Motor neuron (in vitro differentiated cells): ENCODE measurements at regions not wholly inside any gene's neighbourhood (a gene's known extent, or its start where the extent isn't known, plus 50 kb on each side); places are given as distances from the start of the nearest gene placed in this dataset.
"Not testable (repeated sequence)": the region's sequence is repeated elsewhere in the genome, so short reads cannot be mapped to it uniquely, and the experiment has no call there.

ENCODE experiments used
- ATAC-seq, 8 experiments: fragments of 200-7000 bp; cut with Tn5 transposase; replicated peaks in 6 of 8; 2 replicates each; pipeline ENCODE4 v1.8.0; 2021; ENCODE audit warnings: mild to moderate bottlenecking in 8 of 8, moderate library complexity in 8 of 8
- H3K27ac ChIP-seq, 2 donors: fragments of 250-450 bp; sonication (Bioruptor Pico); 2 replicates each; pipeline ENCODE4 v1.9.0; 2021; ENCODE audit warnings: antibody characterized with exemption in 2 of 2, mild to moderate bottlenecking in 2 of 2, moderate library complexity in 1 of 2
- H3K4me1 ChIP-seq, 2 donors: fragments of 250-450 bp; sonication (Bioruptor Pico); replicated peaks in 1 of 2; 2 replicates each; pipeline ENCODE4 v1.6.1; 2021; ENCODE audit warnings: antibody characterized with exemption in 2 of 2, mild to moderate bottlenecking in 2 of 2, moderate library complexity in 1 of 2
- H3K4me3 ChIP-seq, 5 donors: fragments of 250-450 bp; sonication (Bioruptor Pico); 2 replicates each; pipeline ENCODE4 v1.9.0; 2021; ENCODE audit warnings: antibody characterized with exemption in 5 of 5, mild to moderate bottlenecking in 5 of 5, moderate library complexity in 4 of 5
- WGBS, 10 experiments: fragments of 450-650 bp; shearing (Covaris generic); methylation state at CpG; one replicate each; pipeline ENCODE4 v1.0.0; 2022; 5-methylcytosine and 5-hydroxymethylcytosine counted together
- in situ Hi-C, 9 experiments: fragments of 400-800 bp; cut with MboI; loops; one replicate each; pipeline ENCODE4 v1.15.0; 2021; ENCODE audit warnings: low sequenced_read_pairs in 9 of 9, low pct_unique_long_range_greater_than_20kb in 2 of 9; ENCODE audit not compliant: unreplicated experiment in 9 of 9

- H3K4me1 ChIP-seq, ATAC-seq, H3K4me3 ChIP-seq, H3K27ac ChIP-seq, in situ Hi-C loops: not testable (repeated sequence)
Observed at GRCh38 chr2:111417026-111417425, 296.3 kb downstream of the BCL2L11 start.

- WGBS, 10 experiments = no CpG with 5 or more reads among the region's 6 CpGs
- in situ Hi-C loops, H3K4me1 ChIP-seq, H3K4me3 ChIP-seq, H3K27ac ChIP-seq: not testable (repeated sequence)
- ATAC-seq = peak in 4 of 8 experiments; percentile 9 to 39 (median 18)
Observed at GRCh38 chr2:111418091-111418875, 297.6 kb downstream of the BCL2L11 start.

DNA sequence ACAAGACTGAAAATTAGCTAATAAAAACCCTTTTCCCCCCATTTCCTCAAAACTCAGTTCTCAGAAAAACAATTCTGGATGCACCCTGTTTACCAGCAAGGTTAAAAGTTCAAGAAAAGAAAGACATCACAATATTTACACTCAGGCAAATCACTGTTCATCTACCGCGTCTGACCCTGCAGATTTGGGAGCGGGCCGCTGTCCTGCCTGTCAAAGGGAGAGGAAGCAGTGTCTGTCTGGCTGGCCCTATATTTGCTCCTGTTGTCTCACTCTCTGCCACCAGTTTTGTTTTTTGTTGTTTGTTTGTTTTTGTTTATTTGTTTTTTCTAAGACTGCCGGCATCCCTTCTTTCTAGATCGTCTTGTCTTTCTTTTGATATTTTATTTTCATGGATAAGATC is 299.4 kb downstream of the BCL2L11 start:
- no CpG with 5 or more reads among the region's 6 CpGs for WGBS, 10 experiments
- H3K4me1 ChIP-seq, ATAC-seq, in situ Hi-C loops, H3K4me3 ChIP-seq, H3K27ac ChIP-seq: not testable (repeated sequence)

- not testable (repeated sequence) for ATAC-seq
Observed at GRCh38 chr2:111420835-111421234, 300.1 kb downstream of the BCL2L11 start.

DNA sequence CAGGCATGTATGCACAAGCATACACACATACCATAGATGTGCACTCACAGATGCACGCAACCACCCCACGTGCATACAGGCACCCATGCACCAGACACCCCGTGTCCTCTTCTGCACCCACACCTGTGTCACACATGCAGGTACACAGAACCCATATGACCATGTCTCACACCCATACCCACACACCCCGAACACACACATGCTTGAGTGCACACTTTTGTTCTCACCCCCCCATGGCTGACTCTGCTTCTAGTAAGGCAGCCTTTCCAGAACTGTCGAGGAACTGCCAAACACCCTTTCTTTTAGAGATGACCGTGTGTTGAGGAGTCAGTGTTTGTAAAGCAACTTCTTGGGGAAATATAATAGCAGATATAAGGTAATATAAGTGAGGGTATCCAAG is 301.2 kb downstream of the BCL2L11 start:
- ATAC-seq, in situ Hi-C loops, H3K4me1 ChIP-seq, H3K27ac ChIP-seq, H3K4me3 ChIP-seq: not testable (repeated sequence)
- no CpG with 5 or more reads among the region's 6 CpGs for WGBS, 10 experiments

More at GRCh38 chr2:111420835-111421234, 300.1 kb downstream of the BCL2L11 start:
- H3K27ac ChIP-seq, H3K4me3 ChIP-seq, H3K4me1 ChIP-seq, in situ Hi-C loops: not testable (repeated sequence)
- WGBS, 10 experiments = no CpG with 5 or more reads among the region's 3 CpGs

DNA sequence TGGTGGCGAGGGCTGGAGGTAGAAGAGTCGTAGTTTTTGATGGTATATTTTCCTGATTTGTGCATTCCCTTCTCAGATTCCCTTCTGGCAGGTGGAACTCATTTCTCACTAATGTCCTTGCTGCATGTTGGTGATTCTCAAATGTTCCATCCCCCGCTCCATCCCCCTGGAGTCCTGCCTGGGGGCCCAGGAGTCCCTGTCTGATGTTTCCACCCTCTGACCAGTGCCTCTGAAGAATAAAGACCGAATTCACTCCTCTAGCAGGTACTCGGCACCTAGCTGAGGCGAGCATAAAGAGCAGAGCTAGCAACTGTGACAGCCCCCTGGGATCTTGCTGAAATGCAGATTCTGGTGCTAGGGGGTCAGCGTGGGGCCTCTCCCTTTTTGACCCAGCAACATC is 301.8 kb downstream of the BCL2L11 start:
- H3K27ac ChIP-seq = not testable (repeated sequence)

DNA sequence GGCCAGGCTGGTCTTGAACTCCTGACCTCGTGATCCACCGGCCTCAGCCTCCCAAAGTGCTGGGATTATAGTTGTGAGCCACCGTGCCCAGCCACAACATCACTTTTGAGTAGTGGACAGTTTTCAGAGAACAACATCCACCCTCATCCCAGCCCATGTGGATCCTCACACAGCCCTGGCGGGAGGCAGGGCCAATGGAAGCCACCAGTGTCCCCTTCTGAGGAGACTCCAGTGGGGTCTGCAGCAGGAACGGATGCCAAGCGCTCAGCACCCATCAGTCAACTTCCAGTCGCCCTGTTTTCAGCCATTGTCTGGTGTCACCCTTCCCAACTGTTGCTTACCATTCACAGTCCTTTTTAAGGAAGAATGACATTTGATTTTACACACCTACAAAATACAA is 302.5 kb downstream of the BCL2L11 start:
- H3K4me1 ChIP-seq, in situ Hi-C loops, H3K27ac ChIP-seq, ATAC-seq, H3K4me3 ChIP-seq: not testable (repeated sequence)
- no CpG with 5 or more reads among the region's 7 CpGs for WGBS, 10 experiments

More for the DNA sequence above, 301.8 kb downstream of the BCL2L11 start:
- 87 to 100% (median 93%) methylated on average over 2 to 6 of the region's 7 CpGs; no CpG with 5 or more reads in 1 of the 10 experiments for WGBS, 10 experiments
- H3K4me3 ChIP-seq, H3K4me1 ChIP-seq, in situ Hi-C loops, ATAC-seq: not testable (repeated sequence)

- H3K4me3 ChIP-seq, in situ Hi-C loops, H3K4me1 ChIP-seq, H3K27ac ChIP-seq, ATAC-seq: not testable (repeated sequence)
- no CpG with 5 or more reads among the region's 6 CpGs for WGBS, 10 experiments
Observed at GRCh38 chr2:111424176-111424575, 303.5 kb downstream of the BCL2L11 start.

DNA sequence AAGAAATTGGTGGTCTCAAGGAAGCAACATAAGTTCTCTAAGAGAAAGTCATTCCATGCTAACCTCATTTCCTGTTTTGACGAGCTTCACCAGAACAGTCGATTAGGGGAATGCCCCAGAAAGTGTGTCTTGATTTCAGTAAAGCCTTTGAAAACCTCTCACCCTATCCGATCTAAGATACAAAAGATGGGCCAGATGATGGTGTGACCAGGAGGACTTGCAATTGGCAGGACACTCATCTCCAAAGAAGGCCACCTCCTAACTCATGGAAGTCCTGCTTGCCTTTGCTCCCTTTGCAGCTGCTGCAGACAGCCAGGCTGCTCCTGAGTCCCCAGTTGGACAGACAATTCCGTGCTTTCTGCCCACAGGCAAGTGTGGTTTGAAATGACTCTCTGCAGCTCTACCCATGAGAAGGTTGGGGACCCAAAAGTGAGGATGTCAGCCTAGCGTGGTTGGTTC is 304.2 kb downstream of the BCL2L11 start:
- in situ Hi-C loops, ATAC-seq: not testable (repeated sequence)
- WGBS, 10 experiments = no CpG with 5 or more reads among the region's 5 CpGs

DNA sequence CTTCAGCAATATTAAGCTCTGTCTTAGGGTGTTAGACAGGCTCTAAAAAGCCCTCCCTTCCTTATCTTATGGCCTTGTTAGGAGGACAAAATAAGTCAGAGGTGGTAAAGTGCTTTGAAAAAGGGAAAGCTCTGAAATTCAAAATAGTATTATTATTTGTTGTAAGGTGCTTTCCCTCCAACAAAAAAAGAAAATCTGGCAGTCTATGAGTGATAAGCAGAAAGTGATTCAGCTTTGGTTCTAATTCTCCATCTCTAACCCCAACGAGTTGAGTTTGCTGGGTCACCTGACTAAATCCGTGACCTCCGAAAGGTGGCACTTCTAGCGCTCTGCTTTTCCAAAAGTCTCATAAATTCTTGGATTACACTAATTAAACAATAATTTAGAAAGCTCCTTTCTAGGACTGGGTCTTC is 305.1 kb downstream of the BCL2L11 start:
- ATAC-seq, H3K4me3 ChIP-seq, in situ Hi-C loops, H3K4me1 ChIP-seq, H3K27ac ChIP-seq: not testable (repeated sequence)
- 33 to 100% (median 89%) methylated on average over 1 to 4 of the region's 4 CpGs; no CpG with 5 or more reads in 4 of the 10 experiments for WGBS, 10 experiments

More for the DNA sequence above, 304.2 kb downstream of the BCL2L11 start:
- not testable (repeated sequence) for H3K4me3 ChIP-seq, H3K27ac ChIP-seq, H3K4me1 ChIP-seq

DNA sequence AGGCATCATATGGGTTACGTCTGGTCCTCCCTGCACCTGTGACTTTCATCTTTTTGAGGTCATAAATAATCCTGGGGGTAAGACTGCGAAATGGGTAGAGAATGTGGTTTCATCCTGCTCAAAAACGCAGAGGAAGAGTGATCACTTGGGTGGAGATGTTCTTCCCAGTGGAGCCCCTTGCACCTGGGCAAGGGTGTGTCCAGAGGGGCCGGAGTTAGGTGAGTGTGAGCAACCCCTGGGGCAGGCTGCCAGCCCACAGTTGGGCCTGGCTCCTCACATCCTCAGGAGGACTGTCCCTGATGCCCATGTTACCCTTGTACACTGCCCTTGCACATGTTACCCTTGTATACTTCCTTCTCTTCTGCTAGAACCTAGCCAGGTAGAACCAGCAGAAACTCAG is 306.6 kb downstream of the BCL2L11 start:
- in situ Hi-C loops, H3K27ac ChIP-seq, H3K4me3 ChIP-seq, H3K4me1 ChIP-seq, ATAC-seq: not testable (repeated sequence)
- no CpG with 5 or more reads among the region's 4 CpGs for WGBS, 10 experiments

DNA sequence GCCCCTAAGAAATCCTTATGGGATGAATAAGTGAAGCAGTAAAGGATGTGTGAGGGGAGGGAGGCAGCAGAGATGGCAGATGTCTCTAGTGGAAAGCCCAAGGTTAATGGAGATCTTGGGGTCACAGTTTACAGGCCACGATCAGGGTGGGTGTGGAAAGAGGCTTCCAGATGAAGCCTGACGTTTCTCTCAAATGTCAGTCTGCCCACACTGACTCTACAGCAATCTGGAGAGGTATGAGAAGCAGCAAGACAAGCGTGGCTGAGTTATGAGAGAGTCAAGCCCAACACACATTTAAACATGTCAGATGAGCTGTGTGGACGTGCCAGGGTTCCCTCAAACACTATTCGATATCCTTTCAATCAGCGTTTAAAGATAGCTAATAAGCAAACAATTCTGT is 308.2 kb downstream of the BCL2L11 start:
- H3K4me3 ChIP-seq, H3K27ac ChIP-seq, ATAC-seq, in situ Hi-C loops, H3K4me1 ChIP-seq: not testable (repeated sequence)
- WGBS, 10 experiments = no CpG with 5 or more reads among the region's 6 CpGs

DNA sequence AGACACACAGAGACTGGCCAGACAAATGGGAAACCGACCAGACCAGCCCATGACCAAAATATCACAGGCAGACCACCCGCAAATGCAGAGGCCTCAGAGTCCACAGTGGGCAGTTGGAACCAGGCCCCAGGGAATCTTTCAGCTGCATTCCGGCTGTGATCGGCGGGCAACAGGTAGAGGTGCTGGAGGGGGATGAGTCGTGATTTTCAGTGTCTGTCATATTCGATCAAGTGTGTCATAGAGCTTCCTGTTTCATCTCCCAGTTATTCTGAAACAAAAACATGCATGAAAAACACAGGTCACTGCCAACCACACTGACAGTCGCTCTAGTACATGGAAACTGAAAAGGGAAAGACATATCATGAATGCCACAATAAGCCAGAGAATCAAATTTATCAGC is 308.6 kb downstream of the BCL2L11 start:
- in situ Hi-C loops, H3K27ac ChIP-seq, H3K4me3 ChIP-seq, ATAC-seq, H3K4me1 ChIP-seq: not testable (repeated sequence)
- WGBS, 10 experiments = no CpG with 5 or more reads among the region's 8 CpGs
